Activated CD4-positive, alpha-beta memory T cell treated with anti-CD3 and anti-CD28 coated beads for 36 hours (primary cell): ENCODE measurements at regions not wholly inside any gene's neighbourhood (a gene's known extent, or its start where the extent isn't known, plus 50 kb on each side); places are given as distances from the start of the nearest gene placed in this dataset.

Experiments used
- CTCF ChIA-PET: fragments of 350-600 bp; sonication (Branson Sonifier 250); formaldehyde crosslinking; loops from one replicate; lab custom pipeline; 2021; ENCODE audit warnings: antibody characterized with exemption, inconsistent platforms; lab: Charles Lee
- POLR2A ChIA-PET: fragments of 350-600 bp; sonication (Branson Sonifier 250); formaldehyde crosslinking; loops from one replicate; lab custom pipeline; 2021; ENCODE audit warnings: antibody characterized with exemption; lab: Charles Lee
- DNase-seq: peaks from one replicate; pipeline ENCODE4 v3.0.0-alpha.2; 2020
- H3K27ac Mint-ChIP-seq: one replicate; pipeline ENCODE4 v1.8.0; 2021; ENCODE audit warnings: mixed read lengths
- H3K27me3 Mint-ChIP-seq: one replicate; pipeline ENCODE4 v1.8.0; 2021; ENCODE audit warnings: mixed read lengths
- H3K36me3 Mint-ChIP-seq: one replicate; pipeline ENCODE4 v1.8.0; 2021; ENCODE audit warnings: mixed read lengths
- H3K4me1 Mint-ChIP-seq: one replicate; pipeline ENCODE4 v1.8.0; 2021; ENCODE audit warnings: low read depth, mixed read lengths
- H3K4me3 Mint-ChIP-seq: one replicate; pipeline ENCODE4 v1.8.0; 2021; ENCODE audit warnings: mild to moderate bottlenecking, mixed read lengths
- H3K9me3 Mint-ChIP-seq: one replicate; pipeline ENCODE4 v1.8.0; 2021; ENCODE audit warnings: mixed read lengths
- intact Hi-C: fragments of 100-400 bp; cut with micrococcal nuclease; formaldehyde crosslinking; loops from one replicate; pipeline ENCODE4 v1.15.1; 2023

DNA sequence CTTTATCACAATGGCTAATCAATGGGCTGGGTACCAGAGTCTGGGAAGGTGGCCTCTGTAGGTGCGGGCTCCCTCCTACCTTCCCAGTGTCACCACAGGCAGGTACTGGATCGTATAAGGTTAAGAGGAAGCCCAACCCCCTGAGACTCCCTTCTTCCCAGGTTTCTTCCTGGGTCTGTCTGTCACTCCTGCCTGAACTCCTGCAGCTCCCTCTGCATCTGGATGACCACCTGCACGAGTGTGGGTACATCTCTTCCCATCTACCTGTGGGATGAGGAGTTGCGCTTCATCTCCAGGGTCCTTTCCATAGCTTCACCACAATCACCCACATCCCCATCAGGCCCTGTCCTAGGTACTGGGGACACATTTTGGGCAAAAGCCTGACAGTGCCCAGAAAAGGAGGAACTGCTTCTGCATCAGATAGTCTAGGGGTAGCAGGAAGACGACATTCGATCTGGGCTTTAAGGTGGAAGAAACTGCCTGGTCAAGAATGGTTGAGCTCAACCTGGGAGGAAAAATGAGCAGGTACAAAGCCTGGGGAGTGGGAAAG, 112.2 kb upstream of the ALDH1B1 start:
- H3K4me1 Mint-ChIP-seq: peaks cover 14% of the 10 kb centered on the region
- ChIA-PET CTCF (no interaction called here), POLR2A (no interaction called here)
- H3K27ac Mint-ChIP-seq: no peak overlapping the region
- peaks cover 6% of the 10 kb centered on the region for H3K27me3 Mint-ChIP-seq
- no peaks in the 10 kb centered on the region for H3K36me3 Mint-ChIP-seq
- no peak for DNase-seq
- no peak overlapping the region for H3K4me3 Mint-ChIP-seq
- intact Hi-C loops: no loop called here
- H3K9me3 Mint-ChIP-seq: no peaks in the 10 kb centered on the region

DNA sequence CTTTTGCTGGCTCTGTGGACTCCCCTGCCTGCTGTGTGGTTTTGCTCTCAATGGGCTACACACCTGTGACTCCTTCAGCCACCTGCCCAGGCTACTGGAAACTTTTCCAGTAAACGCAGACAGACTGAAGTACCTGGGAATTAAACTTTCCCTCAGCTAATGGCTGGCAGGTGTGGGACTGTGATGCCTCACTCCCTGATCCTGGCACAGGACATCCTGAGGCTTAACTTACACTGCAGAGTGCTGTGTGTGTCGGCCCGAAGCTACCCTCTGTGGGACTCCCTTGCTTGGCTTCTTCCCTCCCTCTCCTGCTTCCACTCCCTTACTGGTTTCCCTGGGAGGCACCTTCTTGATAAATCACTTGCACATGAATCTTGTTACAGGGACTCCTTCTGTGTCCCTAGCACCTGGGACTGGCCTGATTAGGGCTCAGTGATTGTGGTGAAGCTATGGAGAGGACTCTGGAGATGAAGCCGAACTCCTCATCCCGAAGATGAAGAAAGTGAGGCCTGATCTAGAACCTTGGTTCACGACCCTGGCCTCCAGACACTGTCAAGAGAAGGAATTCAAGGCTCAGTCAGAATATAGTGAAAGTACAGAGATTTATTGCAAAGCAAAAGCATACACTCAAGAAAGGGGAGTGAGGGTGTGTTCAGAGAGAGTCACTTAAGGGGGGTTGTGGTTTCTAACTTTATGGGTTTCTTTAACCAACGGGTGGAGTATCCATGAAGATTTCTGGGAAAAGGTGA, 113.4 kb upstream of the ALDH1B1 start:
- Mint-ChIP-seq H3K36me3 (no peaks in the 10 kb centered on the region), H3K9me3 (no peaks in the 10 kb centered on the region), H3K4me3 (no peak overlapping the region), H3K4me1 (peaks cover 14% of the 10 kb centered on the region), H3K27me3 (peaks cover 6% of the 10 kb centered on the region), H3K27ac (no peak overlapping the region)
- intact Hi-C loops: no loop called here
- CTCF ChIA-PET: no interaction called here
- DNase-seq: no peak
- POLR2A ChIA-PET: no interaction called here

GRCh38 chr9:38278457-38278856, 114.0 kb upstream of the ALDH1B1 start:
- ChIA-PET POLR2A (no interaction called here), CTCF (no interaction called here)
- H3K9me3 Mint-ChIP-seq: no peaks in the 10 kb centered on the region
- H3K27ac Mint-ChIP-seq: no peak overlapping the region
- no peaks in the 10 kb centered on the region for H3K36me3 Mint-ChIP-seq
- intact Hi-C loops: no loop called here
- no peak for DNase-seq
- no peak overlapping the region for H3K4me3 Mint-ChIP-seq
- peaks cover 6% of the 10 kb centered on the region for H3K27me3 Mint-ChIP-seq
- peaks cover 14% of the 10 kb centered on the region for H3K4me1 Mint-ChIP-seq

GRCh38 chr9:38277601-38278200, 114.8 kb upstream of the ALDH1B1 start:
- Mint-ChIP-seq H3K27me3 (peaks cover 6% of the 10 kb centered on the region), H3K4me1 (peaks cover 14% of the 10 kb centered on the region), H3K4me3 (no peak overlapping the region), H3K36me3 (no peaks in the 10 kb centered on the region), H3K9me3 (no peaks in the 10 kb centered on the region), H3K27ac (no peak overlapping the region)
- no peak for DNase-seq
- ChIA-PET POLR2A (no interaction called here), CTCF (no interaction called here)
- intact Hi-C loops: no loop called here

DNA sequence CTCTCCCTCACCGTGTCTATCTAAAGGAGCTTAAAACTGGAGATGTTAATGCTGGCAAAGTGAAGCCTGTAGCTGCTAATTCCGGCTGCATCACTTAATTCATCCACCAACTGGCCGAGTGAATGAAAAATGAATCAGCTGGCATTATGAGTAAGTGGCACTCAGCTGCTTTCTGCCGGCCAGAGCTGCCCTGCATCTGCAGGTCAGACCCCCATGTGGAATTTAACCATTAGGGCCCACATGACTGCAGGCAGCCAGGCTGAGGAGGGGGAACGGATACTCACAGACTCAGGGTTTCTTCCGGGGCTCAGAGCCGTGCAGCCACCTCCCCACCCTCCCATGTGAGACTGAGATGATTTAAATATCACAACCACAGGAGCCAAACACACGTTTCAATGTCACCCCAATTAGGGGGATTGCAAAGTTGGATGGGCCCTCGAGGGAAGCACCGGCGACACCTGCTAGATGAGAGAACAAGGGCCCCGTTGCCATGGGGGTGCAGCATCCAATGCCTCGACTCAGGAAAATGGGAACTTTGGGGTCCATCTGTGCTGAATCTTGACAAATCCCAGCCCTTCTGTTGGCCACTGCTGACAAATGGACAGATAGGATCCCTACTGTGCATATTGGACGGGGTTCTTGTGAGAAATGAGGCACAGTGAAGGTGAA, 115.6 kb upstream of the ALDH1B1 start:
- H3K4me1 Mint-ChIP-seq: peaks cover 14% of the 10 kb centered on the region
- no peak overlapping the region for H3K4me3 Mint-ChIP-seq
- H3K36me3 Mint-ChIP-seq: no peaks in the 10 kb centered on the region
- no peak for DNase-seq
- intact Hi-C loops: no loop called here
- POLR2A ChIA-PET: no interaction called here
- CTCF ChIA-PET: no interaction called here
- no peaks in the 10 kb centered on the region for H3K9me3 Mint-ChIP-seq
- H3K27ac Mint-ChIP-seq: no peak overlapping the region
- H3K27me3 Mint-ChIP-seq: peaks cover 6% of the 10 kb centered on the region

DNA sequence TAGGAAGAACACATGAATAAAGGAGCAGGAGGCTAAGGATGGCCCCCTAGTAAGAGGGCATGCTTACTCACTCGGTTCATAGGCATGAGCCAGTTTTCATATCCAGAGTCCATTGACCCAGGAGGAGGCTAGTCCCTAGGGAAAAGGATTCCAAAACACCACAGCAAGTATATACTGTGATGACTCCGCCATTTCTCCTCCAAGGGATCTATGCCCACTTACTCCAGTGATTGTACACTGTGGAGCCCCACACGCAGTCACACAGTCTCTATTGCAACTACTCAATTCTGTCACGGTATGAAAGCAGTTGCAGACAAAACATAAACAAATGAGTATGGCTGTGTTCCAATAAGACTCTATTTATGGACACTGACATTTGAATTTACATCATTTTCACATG, 117.7 kb upstream of the ALDH1B1 start:
- ChIA-PET POLR2A (no interaction called here), CTCF (interaction anchor here (0.9 kb wide), 1 partner anchor 187 kb away, joined by 3 read pairs; no protein-coding TSS in a partner anchor)
- Mint-ChIP-seq H3K4me3 (no peak overlapping the region), H3K27ac (no peak overlapping the region), H3K27me3 (peaks cover 3% of the 10 kb centered on the region), H3K36me3 (no peaks in the 10 kb centered on the region), H3K9me3 (no peaks in the 10 kb centered on the region), H3K4me1 (peaks cover 14% of the 10 kb centered on the region)
- intact Hi-C loops: no loop called here
- no peak for DNase-seq

DNA sequence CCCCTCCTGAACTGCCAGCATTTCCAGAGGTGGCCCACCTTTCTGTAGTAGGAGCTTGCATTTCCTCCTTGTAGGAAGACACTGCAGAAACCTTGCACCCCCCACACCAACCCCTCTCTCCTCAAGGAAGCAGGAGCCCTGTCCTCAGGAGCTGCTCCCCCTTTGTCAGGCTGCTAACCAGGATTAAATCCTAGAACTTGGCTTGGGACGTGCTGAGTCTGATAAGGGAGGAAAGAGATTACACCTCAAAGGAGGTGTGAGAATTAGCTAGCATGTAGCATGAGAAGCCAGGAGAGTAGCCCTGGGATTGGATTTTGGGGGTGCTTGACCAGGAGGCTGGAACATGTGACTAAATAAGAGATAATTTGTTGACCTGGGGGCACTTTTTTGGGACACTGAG, 119.8 kb upstream of the ALDH1B1 start:
- no peak overlapping the region for H3K27ac Mint-ChIP-seq
- H3K9me3 Mint-ChIP-seq: no peaks in the 10 kb centered on the region
- no peak overlapping the region for H3K4me3 Mint-ChIP-seq
- intact Hi-C loops: no loop called here
- H3K4me1 Mint-ChIP-seq: no peaks in the 10 kb centered on the region
- H3K27me3 Mint-ChIP-seq: peaks cover 5% of the 10 kb centered on the region
- ChIA-PET CTCF (no interaction called here), POLR2A (no interaction called here)
- no peaks in the 10 kb centered on the region for H3K36me3 Mint-ChIP-seq
- DNase-seq: no peak

DNA sequence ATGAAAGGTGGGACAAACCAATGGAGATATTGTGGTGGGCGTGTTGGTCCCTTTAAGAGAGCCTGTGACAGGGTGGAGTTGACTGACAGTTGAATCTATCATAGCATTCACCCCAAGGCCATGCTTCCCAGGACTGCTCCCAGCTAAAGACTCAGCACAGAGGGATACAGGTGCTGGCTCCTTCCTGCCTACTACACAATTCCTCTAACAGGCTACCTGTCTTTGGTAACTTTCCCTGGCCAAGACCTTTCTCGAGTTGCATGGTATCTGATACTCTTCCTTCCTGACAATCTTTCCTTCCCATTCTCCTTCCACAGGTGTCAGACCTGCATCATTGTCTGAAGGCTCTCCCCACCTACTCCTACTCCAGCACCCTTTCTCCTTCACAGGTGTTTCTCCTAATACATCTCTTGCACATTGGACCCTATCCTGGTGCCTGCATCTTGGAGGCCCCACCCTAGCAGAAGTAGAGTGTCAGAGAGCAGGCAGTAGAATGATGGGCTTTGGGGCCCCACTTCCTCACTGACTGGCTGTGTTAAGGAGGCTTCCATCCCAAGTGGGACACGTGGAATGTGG, 120.7 kb upstream of the ALDH1B1 start:
- Mint-ChIP-seq H3K4me3 (no peak overlapping the region), H3K9me3 (peaks cover 3% of the 10 kb centered on the region), H3K27ac (no peak overlapping the region), H3K36me3 (peaks cover under 1% of the 10 kb centered on the region), H3K27me3 (peaks cover 5% of the 10 kb centered on the region), H3K4me1 (no peaks in the 10 kb centered on the region)
- POLR2A ChIA-PET: no interaction called here
- intact Hi-C loops: no loop called here
- no peak for DNase-seq
- CTCF ChIA-PET: no interaction called here

DNA sequence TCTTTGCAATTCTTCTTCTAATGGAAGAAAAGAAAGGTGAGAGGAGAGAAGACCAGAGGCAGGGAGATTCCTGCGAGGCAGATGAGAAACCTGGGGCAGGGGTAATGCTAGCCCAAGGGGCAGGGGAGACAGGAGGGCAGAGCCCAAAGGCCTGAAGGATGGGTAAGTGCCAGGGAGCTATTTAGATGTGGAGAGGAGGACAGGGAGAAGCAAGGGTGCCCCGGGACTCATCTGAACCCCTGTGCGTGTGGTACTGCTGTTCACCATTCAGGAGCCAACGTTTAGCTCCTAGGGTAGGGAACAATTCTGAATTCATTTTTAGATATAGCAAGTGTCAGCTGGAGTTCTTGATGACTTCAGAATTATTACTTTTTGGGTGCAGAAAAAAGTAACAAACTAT, 122.7 kb upstream of the ALDH1B1 start:
- Mint-ChIP-seq H3K27me3 (peaks cover 5% of the 10 kb centered on the region), H3K36me3 (peaks cover 5% of the 10 kb centered on the region), H3K4me1 (no peaks in the 10 kb centered on the region), H3K4me3 (no peak overlapping the region), H3K27ac (no peak overlapping the region), H3K9me3 (peaks cover 17% of the 10 kb centered on the region)
- DNase-seq: no peak
- ChIA-PET CTCF (no interaction called here), POLR2A (no interaction called here)
- intact Hi-C loops: no loop called here

- ChIA-PET CTCF (no interaction called here), POLR2A (no interaction called here)
- Mint-ChIP-seq H3K27me3 (peaks cover 7% of the 10 kb centered on the region), H3K9me3 (peaks cover 35% of the 10 kb centered on the region), H3K27ac (no peak overlapping the region), H3K4me3 (no peak overlapping the region), H3K4me1 (no peaks in the 10 kb centered on the region), H3K36me3 (peaks cover 9% of the 10 kb centered on the region)
- DNase-seq: no peak
- intact Hi-C loops: no loop called here
These were observed 129.0 kb upstream of the ALDH1B1 start for GRCh38 chr9:38263532-38263931.

GRCh38 chr9:38259519-38260218, 132.8 kb upstream of the ALDH1B1 start:
- no peak overlapping the region for H3K27ac Mint-ChIP-seq
- H3K4me1 Mint-ChIP-seq: no peaks in the 10 kb centered on the region
- H3K4me3 Mint-ChIP-seq: no peak overlapping the region
- peaks cover 3% of the 10 kb centered on the region for H3K27me3 Mint-ChIP-seq
- ChIA-PET POLR2A (no interaction called here), CTCF (no interaction called here)
- intact Hi-C loops: no loop called here
- no peak for DNase-seq
- peaks cover 18% of the 10 kb centered on the region for H3K9me3 Mint-ChIP-seq
- peaks cover 4% of the 10 kb centered on the region for H3K36me3 Mint-ChIP-seq

GRCh38 chr9:38259056-38259455, 133.4 kb upstream of the ALDH1B1 start:
- POLR2A ChIA-PET: no interaction called here
- CTCF ChIA-PET: no interaction called here
- no peak for DNase-seq
- peaks cover 3% of the 10 kb centered on the region for H3K27me3 Mint-ChIP-seq
- no peak overlapping the region for H3K4me3 Mint-ChIP-seq
- no peaks in the 10 kb centered on the region for H3K36me3 Mint-ChIP-seq
- H3K4me1 Mint-ChIP-seq: no peaks in the 10 kb centered on the region
- peaks cover 12% of the 10 kb centered on the region for H3K9me3 Mint-ChIP-seq
- intact Hi-C loops: no loop called here
- no peak overlapping the region for H3K27ac Mint-ChIP-seq
